Upper lobe of left lung (tissue), 4 donors: ENCODE measurements at regions not wholly inside any gene's neighbourhood (a gene's known extent, or its start where the extent isn't known, plus 50 kb on each side); places are given as distances from the start of the nearest gene placed in this dataset.

Experiments used
- EP300 ChIP-seq, 4 donors: sonication (generic); formaldehyde crosslinking; IDR thresholded peaks; one replicate each; pipeline ENCODE4 v1.5.1; 2017; ENCODE audit warnings: antibody characterized with exemption in 4 of 4, control low read depth in 2 of 4
- POLR2A ChIP-seq, 4 donors: fragments of 450-650 bp; IDR thresholded peaks; one replicate each; pipeline ENCODE4 v1.5.1; 2016 to 2017; ENCODE audit warnings: antibody characterized with exemption in 4 of 4, mild to moderate bottlenecking in 2 of 4
- POLR2AphosphoS5 ChIP-seq, 2 donors: sonication (generic); formaldehyde crosslinking; IDR thresholded peaks; one replicate each; pipeline ENCODE4 v1.5.1; 2017; ENCODE audit warnings: antibody characterized with exemption in 2 of 2
- TF ChIP-seq, protein P1 (sequence below), 6 experiments: fragments of 450-650 bp in 4 of 6; fragments of 200-600 bp in 2 of 6; sonication (generic) in 2 of 6; IDR thresholded peaks; one replicate each; pipeline ENCODE4 v1.5.1; 2016 to 2019; ENCODE audit warnings: antibody characterized with exemption in 6 of 6

DNA sequence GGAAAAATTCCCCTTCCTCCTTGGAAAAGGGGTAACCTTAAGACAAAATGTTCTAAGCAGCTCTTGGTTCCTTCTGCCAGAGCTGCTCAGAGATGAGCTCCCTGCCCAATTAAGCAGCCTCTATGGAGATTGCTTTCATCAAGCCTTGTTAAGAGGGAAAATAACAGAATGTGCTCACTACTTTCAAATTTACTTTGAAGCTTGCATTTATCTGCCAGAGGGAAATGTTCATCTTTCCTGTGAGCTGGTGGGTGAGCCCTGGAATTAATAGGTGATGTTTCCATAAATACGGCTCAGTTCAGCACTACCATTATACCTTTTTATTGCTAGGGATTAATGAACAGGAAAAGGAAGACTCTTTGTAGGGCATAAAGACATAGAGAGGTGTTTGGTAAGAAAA, 549.0 kb downstream of the REEP3 start:
- TF ChIP-seq, protein P1, sequence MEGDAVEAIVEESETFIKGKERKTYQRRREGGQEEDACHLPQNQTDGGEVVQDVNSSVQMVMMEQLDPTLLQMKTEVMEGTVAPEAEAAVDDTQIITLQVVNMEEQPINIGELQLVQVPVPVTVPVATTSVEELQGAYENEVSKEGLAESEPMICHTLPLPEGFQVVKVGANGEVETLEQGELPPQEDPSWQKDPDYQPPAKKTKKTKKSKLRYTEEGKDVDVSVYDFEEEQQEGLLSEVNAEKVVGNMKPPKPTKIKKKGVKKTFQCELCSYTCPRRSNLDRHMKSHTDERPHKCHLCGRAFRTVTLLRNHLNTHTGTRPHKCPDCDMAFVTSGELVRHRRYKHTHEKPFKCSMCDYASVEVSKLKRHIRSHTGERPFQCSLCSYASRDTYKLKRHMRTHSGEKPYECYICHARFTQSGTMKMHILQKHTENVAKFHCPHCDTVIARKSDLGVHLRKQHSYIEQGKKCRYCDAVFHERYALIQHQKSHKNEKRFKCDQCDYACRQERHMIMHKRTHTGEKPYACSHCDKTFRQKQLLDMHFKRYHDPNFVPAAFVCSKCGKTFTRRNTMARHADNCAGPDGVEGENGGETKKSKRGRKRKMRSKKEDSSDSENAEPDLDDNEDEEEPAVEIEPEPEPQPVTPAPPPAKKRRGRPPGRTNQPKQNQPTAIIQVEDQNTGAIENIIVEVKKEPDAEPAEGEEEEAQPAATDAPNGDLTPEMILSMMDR (IDR thresholded peaks at IDR 0.05), result no peak
- TF ChIP-seq POLR2A (IDR thresholded peaks at IDR 0.05) (no peak), POLR2AphosphoS5 (IDR thresholded peaks at IDR 0.05) (no peak), EP300 (IDR thresholded peaks at IDR 0.05) (no peak)
